ENCODE measurements at regions not wholly inside any gene's neighbourhood (a gene's known extent, or its start where the extent isn't known, plus 50 kb on each side); places are given as distances from the start of the nearest gene placed in this dataset.

GRCh38 chr13:57425531-57425930 is 206.0 kb upstream of the PCDH17 start:
- TF ChIP-seq CTCF (conservative IDR thresholded peaks at IDR 0.05; ENCODE audit: low read depth in 2 of 2) = no peak
- no peak for TF ChIP-seq ETS1 (IDR thresholded peaks at IDR 0.05)
- no peak for TF ChIP-seq ZNF331 (CRISPR knock-in tag; IDR thresholded peaks at IDR 0.05; ENCODE audit: low read depth)
- TF ChIP-seq EZH2 (IDR thresholded peaks at IDR 0.05; ENCODE audit: low read depth, unreplicated experiment) = no peak
- TF ChIP-seq POLR2AphosphoS5 (IDR thresholded peaks at IDR 0.05; ENCODE audit: low read depth) = no peak
- no peak for TF ChIP-seq ZNF462 (CRISPR knock-in tag; IDR thresholded peaks at IDR 0.05)
- TF ChIP-seq JUNB (IDR thresholded peaks at IDR 0.05; ENCODE audit: unreplicated experiment) = no peak
- no peak for TF ChIP-seq REST (IDR thresholded peaks at IDR 0.05; ENCODE audit: unreplicated experiment)
- TF ChIP-seq CREB1 (CRISPR knock-in tag; IDR thresholded peaks at IDR 0.05; ENCODE audit: low read depth) = no peak
- TF ChIP-seq STAT1 (IDR thresholded peaks at IDR 0.05; ENCODE audit: unreplicated experiment) = no peak
- no peak for TF ChIP-seq EZH2phosphoT487 (IDR thresholded peaks at IDR 0.05; ENCODE audit: unreplicated experiment)
- no peak for TF ChIP-seq NANOG (IDR thresholded peaks at IDR 0.05; ENCODE audit: borderline replicate concordance)

Measured in GM23338 (cell line).